ENCODE measurements at regions not wholly inside any gene's neighbourhood (a gene's known extent, or its start where the extent isn't known, plus 50 kb on each side); places are given as distances from the start of the nearest gene placed in this dataset.

DNA sequence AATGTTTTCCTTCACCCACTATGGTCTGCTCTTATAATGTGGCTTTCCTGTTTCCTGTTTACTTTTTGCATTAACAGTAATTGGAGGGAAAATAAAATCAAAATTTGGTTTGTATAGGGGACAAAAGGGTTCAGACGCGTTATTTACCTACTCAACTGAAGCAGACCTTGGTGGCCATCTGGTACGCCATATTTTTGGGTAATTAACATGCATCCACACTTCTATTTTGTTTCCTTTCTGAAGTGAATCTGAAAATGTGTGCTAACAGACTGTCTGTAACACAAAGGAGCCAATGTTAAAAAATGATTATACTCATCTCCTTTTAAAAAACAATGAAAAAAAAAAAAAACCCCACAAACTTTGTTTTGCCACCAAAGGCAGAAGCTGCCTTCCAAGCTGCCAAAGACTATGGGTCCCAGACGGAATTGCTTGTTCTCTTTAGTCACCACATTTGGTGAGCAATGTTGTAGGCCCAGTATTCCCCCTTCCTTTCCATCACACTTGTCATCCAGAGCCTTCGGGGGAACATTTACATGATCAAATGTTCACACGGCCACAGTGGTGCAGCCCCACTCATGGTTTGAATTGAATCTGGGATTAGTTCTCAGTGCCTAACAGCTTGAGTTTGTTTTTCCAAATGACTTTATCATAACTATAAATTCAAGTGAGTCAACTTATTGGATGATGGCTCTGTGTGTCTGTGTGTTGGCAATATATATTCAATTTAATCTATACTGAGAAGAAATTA lies 323.7 kb upstream of the CD180 start:
- TF ChIP-seq, protein P1, sequence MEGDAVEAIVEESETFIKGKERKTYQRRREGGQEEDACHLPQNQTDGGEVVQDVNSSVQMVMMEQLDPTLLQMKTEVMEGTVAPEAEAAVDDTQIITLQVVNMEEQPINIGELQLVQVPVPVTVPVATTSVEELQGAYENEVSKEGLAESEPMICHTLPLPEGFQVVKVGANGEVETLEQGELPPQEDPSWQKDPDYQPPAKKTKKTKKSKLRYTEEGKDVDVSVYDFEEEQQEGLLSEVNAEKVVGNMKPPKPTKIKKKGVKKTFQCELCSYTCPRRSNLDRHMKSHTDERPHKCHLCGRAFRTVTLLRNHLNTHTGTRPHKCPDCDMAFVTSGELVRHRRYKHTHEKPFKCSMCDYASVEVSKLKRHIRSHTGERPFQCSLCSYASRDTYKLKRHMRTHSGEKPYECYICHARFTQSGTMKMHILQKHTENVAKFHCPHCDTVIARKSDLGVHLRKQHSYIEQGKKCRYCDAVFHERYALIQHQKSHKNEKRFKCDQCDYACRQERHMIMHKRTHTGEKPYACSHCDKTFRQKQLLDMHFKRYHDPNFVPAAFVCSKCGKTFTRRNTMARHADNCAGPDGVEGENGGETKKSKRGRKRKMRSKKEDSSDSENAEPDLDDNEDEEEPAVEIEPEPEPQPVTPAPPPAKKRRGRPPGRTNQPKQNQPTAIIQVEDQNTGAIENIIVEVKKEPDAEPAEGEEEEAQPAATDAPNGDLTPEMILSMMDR (IDR thresholded peaks at IDR 0.05): no peak
- TF ChIP-seq ETV6 (CRISPR knock-in tag; IDR thresholded peaks at IDR 0.05) (no peak), ZNF263 (CRISPR knock-in tag; IDR thresholded peaks at IDR 0.05; ENCODE audit: low read depth) (no peak), TP53 (CRISPR knock-in tag; IDR thresholded peaks at IDR 0.05) (no peak), TEAD4 (CRISPR knock-in tag; IDR thresholded peaks at IDR 0.05) (no peak), NR1H2 (CRISPR knock-in tag; IDR thresholded peaks at IDR 0.05) (no peak), KAT7 (CRISPR knock-in tag; IDR thresholded peaks at IDR 0.05; ENCODE audit: borderline replicate concordance) (no peak), NR2C2 (CRISPR knock-in tag; IDR thresholded peaks at IDR 0.05) (no peak)
- TF ChIP-seq, protein P2, sequence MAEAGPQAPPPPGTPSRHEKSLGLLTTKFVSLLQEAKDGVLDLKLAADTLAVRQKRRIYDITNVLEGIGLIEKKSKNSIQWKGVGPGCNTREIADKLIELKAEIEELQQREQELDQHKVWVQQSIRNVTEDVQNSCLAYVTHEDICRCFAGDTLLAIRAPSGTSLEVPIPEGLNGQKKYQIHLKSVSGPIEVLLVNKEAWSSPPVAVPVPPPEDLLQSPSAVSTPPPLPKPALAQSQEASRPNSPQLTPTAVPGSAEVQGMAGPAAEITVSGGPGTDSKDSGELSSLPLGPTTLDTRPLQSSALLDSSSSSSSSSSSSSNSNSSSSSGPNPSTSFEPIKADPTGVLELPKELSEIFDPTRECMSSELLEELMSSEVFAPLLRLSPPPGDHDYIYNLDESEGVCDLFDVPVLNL (CRISPR knock-in tag; IDR thresholded peaks at IDR 0.05; ENCODE audit: borderline replicate concordance, low read depth): no peak
- TF ChIP-seq, protein P3, sequence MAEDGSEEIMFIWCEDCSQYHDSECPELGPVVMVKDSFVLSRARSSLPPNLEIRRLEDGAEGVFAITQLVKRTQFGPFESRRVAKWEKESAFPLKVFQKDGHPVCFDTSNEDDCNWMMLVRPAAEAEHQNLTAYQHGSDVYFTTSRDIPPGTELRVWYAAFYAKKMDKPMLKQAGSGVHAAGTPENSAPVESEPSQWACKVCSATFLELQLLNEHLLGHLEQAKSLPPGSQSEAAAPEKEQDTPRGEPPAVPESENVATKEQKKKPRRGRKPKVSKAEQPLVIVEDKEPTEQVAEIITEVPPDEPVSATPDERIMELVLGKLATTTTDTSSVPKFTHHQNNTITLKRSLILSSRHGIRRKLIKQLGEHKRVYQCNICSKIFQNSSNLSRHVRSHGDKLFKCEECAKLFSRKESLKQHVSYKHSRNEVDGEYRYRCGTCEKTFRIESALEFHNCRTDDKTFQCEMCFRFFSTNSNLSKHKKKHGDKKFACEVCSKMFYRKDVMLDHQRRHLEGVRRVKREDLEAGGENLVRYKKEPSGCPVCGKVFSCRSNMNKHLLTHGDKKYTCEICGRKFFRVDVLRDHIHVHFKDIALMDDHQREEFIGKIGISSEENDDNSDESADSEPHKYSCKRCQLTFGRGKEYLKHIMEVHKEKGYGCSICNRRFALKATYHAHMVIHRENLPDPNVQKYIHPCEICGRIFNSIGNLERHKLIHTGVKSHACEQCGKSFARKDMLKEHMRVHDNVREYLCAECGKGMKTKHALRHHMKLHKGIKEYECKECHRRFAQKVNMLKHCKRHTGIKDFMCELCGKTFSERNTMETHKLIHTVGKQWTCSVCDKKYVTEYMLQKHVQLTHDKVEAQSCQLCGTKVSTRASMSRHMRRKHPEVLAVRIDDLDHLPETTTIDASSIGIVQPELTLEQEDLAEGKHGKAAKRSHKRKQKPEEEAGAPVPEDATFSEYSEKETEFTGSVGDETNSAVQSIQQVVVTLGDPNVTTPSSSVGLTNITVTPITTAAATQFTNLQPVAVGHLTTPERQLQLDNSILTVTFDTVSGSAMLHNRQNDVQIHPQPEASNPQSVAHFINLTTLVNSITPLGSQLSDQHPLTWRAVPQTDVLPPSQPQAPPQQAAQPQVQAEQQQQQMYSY (CRISPR knock-in tag; IDR thresholded peaks at IDR 0.05): no peak

Data from WTC11 (cell line).